ENCODE measurements at regions not wholly inside any gene's neighbourhood (a gene's known extent, or its start where the extent isn't known, plus 50 kb on each side); places are given as distances from the start of the nearest gene placed in this dataset.

DNA sequence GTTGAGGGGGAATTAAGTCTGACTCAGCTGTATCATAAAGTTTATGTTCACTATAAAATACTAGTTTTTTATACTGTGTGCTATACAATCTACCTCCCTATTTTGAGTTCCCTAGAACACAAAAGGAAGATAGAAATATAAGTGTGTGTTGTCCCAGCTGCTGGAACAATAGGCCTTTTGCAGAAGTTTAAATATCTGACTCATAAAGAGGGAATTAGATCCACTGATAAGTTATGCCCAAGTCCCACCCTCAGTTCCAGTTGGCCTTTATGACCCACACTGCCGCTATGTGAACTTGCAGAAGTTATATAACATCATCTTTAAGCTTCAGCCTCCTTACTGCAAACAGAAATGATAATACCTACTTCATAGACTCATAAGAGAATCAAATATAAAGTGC, 88.5 kb upstream of the DAB2 start:
- TF ChIP-seq, protein P1, sequence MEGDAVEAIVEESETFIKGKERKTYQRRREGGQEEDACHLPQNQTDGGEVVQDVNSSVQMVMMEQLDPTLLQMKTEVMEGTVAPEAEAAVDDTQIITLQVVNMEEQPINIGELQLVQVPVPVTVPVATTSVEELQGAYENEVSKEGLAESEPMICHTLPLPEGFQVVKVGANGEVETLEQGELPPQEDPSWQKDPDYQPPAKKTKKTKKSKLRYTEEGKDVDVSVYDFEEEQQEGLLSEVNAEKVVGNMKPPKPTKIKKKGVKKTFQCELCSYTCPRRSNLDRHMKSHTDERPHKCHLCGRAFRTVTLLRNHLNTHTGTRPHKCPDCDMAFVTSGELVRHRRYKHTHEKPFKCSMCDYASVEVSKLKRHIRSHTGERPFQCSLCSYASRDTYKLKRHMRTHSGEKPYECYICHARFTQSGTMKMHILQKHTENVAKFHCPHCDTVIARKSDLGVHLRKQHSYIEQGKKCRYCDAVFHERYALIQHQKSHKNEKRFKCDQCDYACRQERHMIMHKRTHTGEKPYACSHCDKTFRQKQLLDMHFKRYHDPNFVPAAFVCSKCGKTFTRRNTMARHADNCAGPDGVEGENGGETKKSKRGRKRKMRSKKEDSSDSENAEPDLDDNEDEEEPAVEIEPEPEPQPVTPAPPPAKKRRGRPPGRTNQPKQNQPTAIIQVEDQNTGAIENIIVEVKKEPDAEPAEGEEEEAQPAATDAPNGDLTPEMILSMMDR (conservative IDR thresholded peaks at IDR 0.05; ENCODE audit: low read depth, low read length), result no peak
- TF ChIP-seq EZH2phosphoT487 (IDR thresholded peaks at IDR 0.05; ENCODE audit: borderline replicate concordance, low read length), result no peak
